ENCODE measurements at regions not wholly inside any gene's neighbourhood (a gene's known extent, or its start where the extent isn't known, plus 50 kb on each side); places are given as distances from the start of the nearest gene placed in this dataset.

DNA sequence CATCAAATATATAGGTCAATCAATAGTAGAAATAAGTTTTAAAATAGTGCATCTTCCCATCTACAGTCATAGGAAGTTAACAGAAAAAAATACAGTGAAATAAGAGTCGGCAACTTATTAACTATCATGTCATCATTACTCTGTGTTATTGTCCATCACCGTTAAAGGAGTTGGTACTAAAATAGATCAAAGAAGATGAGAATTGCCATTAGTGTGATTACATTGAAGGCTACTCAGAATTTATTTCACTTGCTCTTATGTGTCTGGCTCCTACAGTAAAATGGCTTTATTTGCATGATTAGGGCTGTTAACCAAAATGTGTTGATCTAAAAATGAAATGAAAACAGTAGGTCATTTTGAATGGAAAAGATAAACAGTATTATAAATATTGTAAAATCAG lies 162.5 kb upstream of the SLITRK1 start:
- TF ChIP-seq, protein P1, sequence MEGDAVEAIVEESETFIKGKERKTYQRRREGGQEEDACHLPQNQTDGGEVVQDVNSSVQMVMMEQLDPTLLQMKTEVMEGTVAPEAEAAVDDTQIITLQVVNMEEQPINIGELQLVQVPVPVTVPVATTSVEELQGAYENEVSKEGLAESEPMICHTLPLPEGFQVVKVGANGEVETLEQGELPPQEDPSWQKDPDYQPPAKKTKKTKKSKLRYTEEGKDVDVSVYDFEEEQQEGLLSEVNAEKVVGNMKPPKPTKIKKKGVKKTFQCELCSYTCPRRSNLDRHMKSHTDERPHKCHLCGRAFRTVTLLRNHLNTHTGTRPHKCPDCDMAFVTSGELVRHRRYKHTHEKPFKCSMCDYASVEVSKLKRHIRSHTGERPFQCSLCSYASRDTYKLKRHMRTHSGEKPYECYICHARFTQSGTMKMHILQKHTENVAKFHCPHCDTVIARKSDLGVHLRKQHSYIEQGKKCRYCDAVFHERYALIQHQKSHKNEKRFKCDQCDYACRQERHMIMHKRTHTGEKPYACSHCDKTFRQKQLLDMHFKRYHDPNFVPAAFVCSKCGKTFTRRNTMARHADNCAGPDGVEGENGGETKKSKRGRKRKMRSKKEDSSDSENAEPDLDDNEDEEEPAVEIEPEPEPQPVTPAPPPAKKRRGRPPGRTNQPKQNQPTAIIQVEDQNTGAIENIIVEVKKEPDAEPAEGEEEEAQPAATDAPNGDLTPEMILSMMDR (conservative IDR thresholded peaks at IDR 0.05; ENCODE audit: low read depth, low read length) = no peak
- TF ChIP-seq POLR2A (IDR thresholded peaks at IDR 0.05; ENCODE audit: low read depth, low read length) = no peak
- no peak for TF ChIP-seq MAZ (IDR thresholded peaks at IDR 0.05; ENCODE audit: borderline replicate concordance, low read depth, low read length)

All from IMR-90 (cell line).